ENCODE measurements at regions not wholly inside any gene's neighbourhood (a gene's known extent, or its start where the extent isn't known, plus 50 kb on each side); places are given as distances from the start of the nearest gene placed in this dataset.

DNA sequence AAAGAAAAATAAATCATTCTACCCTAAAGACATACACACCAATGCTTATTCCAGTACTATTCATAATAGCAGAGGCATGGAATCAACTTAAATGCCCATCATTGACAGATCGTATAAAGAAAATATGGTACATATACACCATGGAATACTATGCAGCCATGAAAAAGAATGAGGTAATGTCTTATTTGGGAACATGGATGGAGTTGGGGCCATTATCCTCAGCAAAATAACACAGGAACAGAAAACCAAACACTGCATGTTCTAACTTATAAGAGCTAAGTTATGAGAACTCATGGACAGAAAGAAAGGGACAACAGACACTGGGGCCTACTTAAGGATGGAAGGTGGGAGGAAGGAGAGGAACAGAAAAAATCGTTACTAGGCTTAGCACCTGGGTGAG is 527.5 kb upstream of the ST8SIA4 start:
- H3K9me3 ChIP-seq (ENCODE audit: insufficient read depth, low read depth, low read length) = no peaks in the 10 kb centered on the region
- no peak overlapping the region for H3K9ac ChIP-seq (ENCODE audit: low read length)

DNA sequence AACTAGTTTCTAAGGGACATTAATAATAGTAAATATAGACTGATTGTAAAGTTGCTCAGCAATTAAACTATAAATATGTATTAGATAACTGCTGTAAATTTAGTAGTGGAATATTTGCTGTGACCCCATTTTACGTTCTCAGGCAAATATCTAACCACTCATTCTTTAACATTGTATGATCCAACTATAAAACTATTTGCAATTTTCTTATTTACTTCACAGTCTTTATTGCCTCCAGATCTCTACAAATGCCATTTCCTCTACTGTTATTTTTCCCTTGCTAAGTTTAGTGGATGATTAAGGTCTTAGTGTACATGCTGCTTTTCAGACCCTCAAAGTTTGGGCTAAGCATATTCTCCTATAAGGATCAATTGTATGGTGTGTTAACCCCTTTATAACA is 526.2 kb upstream of the ST8SIA4 start:
- no peak overlapping the region for H3K4me2 ChIP-seq (ENCODE audit: low read length)
- no peak overlapping the region for H3K23ac ChIP-seq (ENCODE audit: low read length)
- no peak overlapping the region for H2AK5ac ChIP-seq (ENCODE audit: low read length)
- no peak overlapping the region for H3K27ac ChIP-seq (ENCODE audit: low read depth, low read length)
- H2BK120ac ChIP-seq (ENCODE audit: insufficient read depth, low read length, poor library complexity) = no peak overlapping the region
- no peak overlapping the region for H2BK12ac ChIP-seq (ENCODE audit: low read length)
- no peak for DNase-seq
- H3K79me1 ChIP-seq (ENCODE audit: low read length) = no peaks in the 10 kb centered on the region
- no peak overlapping the region for H3K14ac ChIP-seq (ENCODE audit: low read length)
- no peak overlapping the region for H4K12ac ChIP-seq (ENCODE audit: low read depth, low read length)
- H3K18ac ChIP-seq (ENCODE audit: low read length) = no peak overlapping the region
- H2AFZ ChIP-seq (ENCODE audit: insufficient read depth, low read length, poor library complexity) = no peak overlapping the region
- no peak overlapping the region for H3K9ac ChIP-seq (ENCODE audit: low read length)
- H4K91ac ChIP-seq (ENCODE audit: low read depth, low read length) = no peak overlapping the region
- no CpG with 5 or more reads among the region's 1 CpG for WGBS (ENCODE audit: extremely low coverage, insufficient coverage, insufficient read length)
- no peaks in the 10 kb centered on the region for H3K9me3 ChIP-seq (ENCODE audit: insufficient read depth, low read depth, low read length)
- H3K4me3 ChIP-seq (ENCODE audit: low read depth, low read length) = no peak overlapping the region
- H3K4me1 ChIP-seq (ENCODE audit: control insufficient read depth in 1 of 2, insufficient read depth in 2 of 2, low read length in 2 of 2) = no peaks in the 10 kb centered on the region
- no peaks in the 10 kb centered on the region for H3K79me2 ChIP-seq (ENCODE audit: control insufficient read depth, insufficient read depth, low read length, poor library complexity)
- H4K8ac ChIP-seq (ENCODE audit: low read depth, low read length) = no peak overlapping the region
- H3K36me3 ChIP-seq (ENCODE audit: control insufficient read depth in 1 of 2, insufficient read depth in 2 of 2, low read length in 2 of 2) = no peaks in the 10 kb centered on the region
- no peak overlapping the region for H2BK5ac ChIP-seq (ENCODE audit: low read depth, low read length, poor library complexity)
- H3K4ac ChIP-seq (ENCODE audit: low read depth, low read length) = no peak overlapping the region
- H3K27me3 ChIP-seq (ENCODE audit: insufficient read depth, low read length) = no peaks in the 10 kb centered on the region

More for the DNA sequence above, 527.5 kb upstream of the ST8SIA4 start:
- Histone ChIP-seq H2AFZ (ENCODE audit: insufficient read depth, low read length, poor library complexity) (no peak overlapping the region), H4K8ac (ENCODE audit: low read depth, low read length) (no peak overlapping the region), H2BK12ac (ENCODE audit: low read length) (no peak overlapping the region), H4K12ac (ENCODE audit: low read depth, low read length) (no peak overlapping the region), H3K79me1 (ENCODE audit: low read length) (no peaks in the 10 kb centered on the region), H4K91ac (ENCODE audit: low read depth, low read length) (no peak overlapping the region), H3K4me2 (ENCODE audit: low read length) (no peak overlapping the region), H3K79me2 (ENCODE audit: control insufficient read depth, insufficient read depth, low read length, poor library complexity) (no peaks in the 10 kb centered on the region), H3K23ac (ENCODE audit: low read length) (no peak overlapping the region), H3K36me3 (ENCODE audit: control insufficient read depth in 1 of 2, insufficient read depth in 2 of 2, low read length in 2 of 2) (no peaks in the 10 kb centered on the region), H3K4ac (ENCODE audit: low read depth, low read length) (no peak overlapping the region), H3K27me3 (ENCODE audit: insufficient read depth, low read length) (no peaks in the 10 kb centered on the region), H2AK5ac (ENCODE audit: low read length) (no peak overlapping the region), H2BK5ac (ENCODE audit: low read depth, low read length, poor library complexity) (no peak overlapping the region), H3K18ac (ENCODE audit: low read length) (no peak overlapping the region), H2BK120ac (ENCODE audit: insufficient read depth, low read length, poor library complexity) (no peak overlapping the region), H3K14ac (ENCODE audit: low read length) (no peak overlapping the region), H3K4me3 (ENCODE audit: low read depth, low read length) (no peak overlapping the region), H3K4me1 (ENCODE audit: control insufficient read depth in 1 of 2, insufficient read depth in 2 of 2, low read length in 2 of 2) (no peaks in the 10 kb centered on the region), H3K27ac (ENCODE audit: low read depth, low read length) (no peak overlapping the region)
- no CpG with 5 or more reads among the region's 2 CpGs for WGBS (ENCODE audit: extremely low coverage, insufficient coverage, insufficient read length)
- no peak for DNase-seq

DNA sequence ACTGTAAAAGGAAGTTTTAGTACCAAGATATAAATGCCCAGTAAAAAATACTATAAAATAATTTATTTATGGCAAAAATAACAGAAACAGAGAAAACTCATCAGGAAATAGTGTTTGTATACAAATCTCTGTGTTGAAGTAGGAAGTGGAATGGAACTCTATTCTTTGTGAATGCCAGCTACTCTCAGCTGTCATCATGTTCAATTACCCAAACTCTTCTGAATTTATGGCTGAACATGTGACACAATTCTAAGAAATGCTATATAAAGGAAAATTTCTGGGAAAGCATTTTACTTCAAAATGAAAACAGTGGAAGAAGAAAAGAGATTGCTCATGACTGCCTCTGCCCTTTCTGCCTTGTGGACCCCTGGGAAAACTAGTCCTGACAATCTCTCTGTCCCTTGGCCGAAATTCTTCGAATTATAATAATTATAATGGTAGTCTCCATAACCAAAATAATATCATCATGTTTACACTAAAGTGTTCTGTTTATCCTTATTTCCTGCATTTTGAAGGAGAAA is 522.3 kb upstream of the ST8SIA4 start:
- H3K27me3 ChIP-seq (ENCODE audit: insufficient read depth, low read length) = no peaks in the 10 kb centered on the region
- H2BK120ac ChIP-seq (ENCODE audit: insufficient read depth, low read length, poor library complexity) = no peak overlapping the region
- no peak overlapping the region for H2AFZ ChIP-seq (ENCODE audit: insufficient read depth, low read length, poor library complexity)
- H4K8ac ChIP-seq (ENCODE audit: low read depth, low read length) = no peak overlapping the region
- H3K4me3 ChIP-seq (ENCODE audit: low read depth, low read length) = no peak overlapping the region
- H3K18ac ChIP-seq (ENCODE audit: low read length) = no peak overlapping the region
- H3K9ac ChIP-seq (ENCODE audit: low read length) = no peak overlapping the region
- H4K91ac ChIP-seq (ENCODE audit: low read depth, low read length) = no peak overlapping the region
- no peak for DNase-seq
- no peak overlapping the region for H3K23ac ChIP-seq (ENCODE audit: low read length)
- no CpG with 5 or more reads among the region's 2 CpGs for WGBS (ENCODE audit: extremely low coverage, insufficient coverage, insufficient read length)
- H4K12ac ChIP-seq (ENCODE audit: low read depth, low read length) = no peak overlapping the region
- no peaks in the 10 kb centered on the region for H3K79me2 ChIP-seq (ENCODE audit: control insufficient read depth, insufficient read depth, low read length, poor library complexity)
- no peak overlapping the region for H3K14ac ChIP-seq (ENCODE audit: low read length)
- H2BK12ac ChIP-seq (ENCODE audit: low read length) = no peak overlapping the region
- no peak overlapping the region for H3K4ac ChIP-seq (ENCODE audit: low read depth, low read length)
- no peaks in the 10 kb centered on the region for H3K36me3 ChIP-seq (ENCODE audit: control insufficient read depth in 1 of 2, insufficient read depth in 2 of 2, low read length in 2 of 2)
- H3K4me1 ChIP-seq (ENCODE audit: control insufficient read depth in 1 of 2, insufficient read depth in 2 of 2, low read length in 2 of 2) = no peaks in the 10 kb centered on the region
- H3K9me3 ChIP-seq (ENCODE audit: insufficient read depth, low read depth, low read length) = no peaks in the 10 kb centered on the region
- H2BK5ac ChIP-seq (ENCODE audit: low read depth, low read length, poor library complexity) = no peak overlapping the region
- no peak overlapping the region for H2AK5ac ChIP-seq (ENCODE audit: low read length)
- no peak overlapping the region for H3K4me2 ChIP-seq (ENCODE audit: low read length)
- H3K79me1 ChIP-seq (ENCODE audit: low read length) = no peaks in the 10 kb centered on the region
- no peak overlapping the region for H3K27ac ChIP-seq (ENCODE audit: low read depth, low read length)

DNA sequence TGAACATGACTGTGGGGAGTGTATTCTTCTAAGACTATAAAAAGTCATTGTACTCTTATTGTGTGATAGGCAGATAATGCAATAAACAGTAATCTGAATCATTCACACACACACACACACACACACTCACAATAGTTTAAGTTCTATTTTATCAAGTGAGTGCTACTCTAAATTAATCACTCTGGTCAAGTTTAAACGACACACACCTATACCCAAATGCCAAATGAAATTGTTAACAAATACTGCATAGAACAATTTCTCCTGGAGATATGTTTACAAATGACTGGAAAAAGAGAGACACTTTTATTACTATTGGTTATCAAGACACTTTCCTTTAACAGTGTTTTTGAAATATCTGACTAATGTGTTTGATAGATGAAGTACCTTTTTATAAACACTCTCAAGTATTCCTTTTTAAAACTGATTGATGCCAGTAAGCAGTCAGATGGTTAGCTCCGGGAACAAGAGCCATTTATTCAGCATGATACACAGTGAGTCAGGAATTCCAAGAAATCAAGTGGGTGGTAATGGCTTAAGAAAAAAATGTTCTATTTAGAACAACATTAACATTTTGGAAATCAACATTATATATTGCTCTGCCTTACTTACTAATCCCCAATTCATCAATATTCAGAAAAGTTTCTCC is 521.6 kb upstream of the ST8SIA4 start:
- Histone ChIP-seq H3K14ac (ENCODE audit: low read length) (no peak overlapping the region), H3K4me2 (ENCODE audit: low read length) (no peak overlapping the region), H3K9me3 (ENCODE audit: insufficient read depth, low read depth, low read length) (no peaks in the 10 kb centered on the region), H3K4ac (ENCODE audit: low read depth, low read length) (no peak overlapping the region), H3K4me1 (ENCODE audit: control insufficient read depth in 1 of 2, insufficient read depth in 2 of 2, low read length in 2 of 2) (no peaks in the 10 kb centered on the region), H2BK120ac (ENCODE audit: insufficient read depth, low read length, poor library complexity) (no peak overlapping the region), H3K79me1 (ENCODE audit: low read length) (no peaks in the 10 kb centered on the region), H2AFZ (ENCODE audit: insufficient read depth, low read length, poor library complexity) (no peak overlapping the region), H4K91ac (ENCODE audit: low read depth, low read length) (no peak overlapping the region), H2AK5ac (ENCODE audit: low read length) (no peak overlapping the region), H3K23ac (ENCODE audit: low read length) (no peak overlapping the region), H3K79me2 (ENCODE audit: control insufficient read depth, insufficient read depth, low read length, poor library complexity) (no peaks in the 10 kb centered on the region), H3K9ac (ENCODE audit: low read length) (no peak overlapping the region), H2BK5ac (ENCODE audit: low read depth, low read length, poor library complexity) (no peak overlapping the region), H3K4me3 (ENCODE audit: low read depth, low read length) (no peak overlapping the region), H3K27ac (ENCODE audit: low read depth, low read length) (no peak overlapping the region), H4K12ac (ENCODE audit: low read depth, low read length) (no peak overlapping the region), H3K27me3 (ENCODE audit: insufficient read depth, low read length) (no peaks in the 10 kb centered on the region), H2BK12ac (ENCODE audit: low read length) (no peak overlapping the region), H4K8ac (ENCODE audit: low read depth, low read length) (no peak overlapping the region), H3K36me3 (ENCODE audit: control insufficient read depth in 1 of 2, insufficient read depth in 2 of 2, low read length in 2 of 2) (no peaks in the 10 kb centered on the region), H3K18ac (ENCODE audit: low read length) (no peak overlapping the region)
- WGBS (ENCODE audit: extremely low coverage, insufficient coverage, insufficient read length) = no CpG with 5 or more reads among the region's 2 CpGs
- DNase-seq = no peak

Data from trophoblast cell (in vitro differentiated cells and primary cell).